ENCODE measurements at regions not wholly inside any gene's neighbourhood (a gene's known extent, or its start where the extent isn't known, plus 50 kb on each side); places are given as distances from the start of the nearest gene placed in this dataset.
"Not testable (repeated sequence)": the region's sequence is repeated elsewhere in the genome, so short reads cannot be mapped to it uniquely, and the experiment has no call there.

GRCh38 chr4:164138521-164138920 is 615.4 kb upstream of the SMIM31 start:
- H3K4me2 ChIP-seq: no peak overlapping the region
- Mint-ChIP-seq H3K4me1 (peaks cover 4% of the 10 kb centered on the region), H3K27ac (no peak overlapping the region), H3K27me3 (ENCODE audit: insufficient read depth, low read depth) (no peaks in the 10 kb centered on the region), H3K36me3 (no peaks in the 10 kb centered on the region), H3K4me3 (no peak overlapping the region), H3K9me3 (no peaks in the 10 kb centered on the region)
- H3K9ac ChIP-seq: no peak overlapping the region
- H3F3A ChIP-seq (ENCODE audit: low read depth): no peaks in the 10 kb centered on the region
- H3K4me1 ChIP-seq: peaks cover 7% of the 10 kb centered on the region
- no peaks in the 10 kb centered on the region for H3K27me3 ChIP-seq
- H3K4me3 ChIP-seq: no peak overlapping the region
- H3K27ac ChIP-seq: no peak overlapping the region
- H3K36me3 ChIP-seq: no peaks in the 10 kb centered on the region
- TF ChIP-seq EZH2 (IDR thresholded peaks at IDR 0.05) (no peak), CTCF (IDR thresholded peaks at IDR 0.05) (no peak), EZH2phosphoT487 (IDR thresholded peaks at IDR 0.05) (no peak)
- no peak for DNase-seq (ENCODE audit: low spot score)
- H3K9me3 ChIP-seq (ENCODE audit: low read depth): no peaks in the 10 kb centered on the region
- H4K20me1 ChIP-seq (ENCODE audit: low read depth): no peaks in the 10 kb centered on the region
- H2AFZ ChIP-seq (replicated peaks): no peak overlapping the region
- H3K79me2 ChIP-seq (ENCODE audit: low read depth): no peaks in the 10 kb centered on the region

- no peaks in the 10 kb centered on the region for H3K36me3 ChIP-seq
These were observed 614.6 kb upstream of the SMIM31 start for GRCh38 chr4:164139291-164139690.

GRCh38 chr4:164141755-164142375 is 612.1 kb upstream of the SMIM31 start:
- H4K20me1 ChIP-seq (ENCODE audit: low read depth); H3K36me3 ChIP-seq; H3K9ac ChIP-seq; H3K4me1 Mint-ChIP-seq; H3K36me3 Mint-ChIP-seq; H3K4me1 ChIP-seq; H3K4me3 Mint-ChIP-seq; H3K27ac Mint-ChIP-seq; H3K27ac ChIP-seq; H3K9me3 ChIP-seq (ENCODE audit: low read depth); H2AFZ ChIP-seq (replicated peaks); H3K4me2 ChIP-seq; DNase-seq (ENCODE audit: low spot score); H3K27me3 Mint-ChIP-seq (ENCODE audit: insufficient read depth, low read depth); H3K27me3 ChIP-seq; H3K9me3 Mint-ChIP-seq; H3K79me2 ChIP-seq (ENCODE audit: low read depth); H3K4me3 ChIP-seq; H3F3A ChIP-seq (ENCODE audit: low read depth): not testable (repeated sequence)

More at GRCh38 chr4:164139291-164139690, 614.6 kb upstream of the SMIM31 start:
- H4K20me1 ChIP-seq (ENCODE audit: low read depth): no peaks in the 10 kb centered on the region
- no peak overlapping the region for H3K4me2 ChIP-seq
- no peaks in the 10 kb centered on the region for H3K9me3 ChIP-seq (ENCODE audit: low read depth)
- no peak overlapping the region for H3K27ac Mint-ChIP-seq
- H3K4me1 ChIP-seq: peaks cover 7% of the 10 kb centered on the region
- no peaks in the 10 kb centered on the region for H3K36me3 Mint-ChIP-seq
- TF ChIP-seq EZH2phosphoT487 (IDR thresholded peaks at IDR 0.05): no peak
- TF ChIP-seq CTCF (IDR thresholded peaks at IDR 0.05): no peak
- TF ChIP-seq EZH2 (IDR thresholded peaks at IDR 0.05): no peak
- H3K4me1 Mint-ChIP-seq: peaks cover 4% of the 10 kb centered on the region
- H3K4me3 ChIP-seq: no peak overlapping the region
- H3K27me3 ChIP-seq: no peaks in the 10 kb centered on the region
- no peaks in the 10 kb centered on the region for H3K79me2 ChIP-seq (ENCODE audit: low read depth)
- H3K27ac ChIP-seq: no peak overlapping the region
- H3F3A ChIP-seq (ENCODE audit: low read depth): no peaks in the 10 kb centered on the region
- H3K9me3 Mint-ChIP-seq: no peaks in the 10 kb centered on the region
- H3K27me3 Mint-ChIP-seq (ENCODE audit: insufficient read depth, low read depth): no peaks in the 10 kb centered on the region
- H3K9ac ChIP-seq: no peak overlapping the region
- H3K4me3 Mint-ChIP-seq: no peak overlapping the region
- H2AFZ ChIP-seq (replicated peaks): no peak overlapping the region
- DNase-seq (ENCODE audit: low spot score): no peak

- H3F3A ChIP-seq (ENCODE audit: low read depth): no peaks in the 10 kb centered on the region
- H3K9me3 ChIP-seq (ENCODE audit: low read depth): no peaks in the 10 kb centered on the region
- H4K20me1 ChIP-seq (ENCODE audit: low read depth): no peaks in the 10 kb centered on the region
- no peak overlapping the region for H3K4me2 ChIP-seq
- Mint-ChIP-seq H3K27me3 (ENCODE audit: insufficient read depth, low read depth) (no peaks in the 10 kb centered on the region), H3K36me3 (no peaks in the 10 kb centered on the region), H3K4me1 (no peaks in the 10 kb centered on the region), H3K9me3 (no peaks in the 10 kb centered on the region), H3K27ac (no peak overlapping the region), H3K4me3 (no peak overlapping the region)
- H2AFZ ChIP-seq (replicated peaks): no peak overlapping the region
- no peaks in the 10 kb centered on the region for H3K79me2 ChIP-seq (ENCODE audit: low read depth)
- no peak overlapping the region for H3K9ac ChIP-seq
- TF ChIP-seq EZH2phosphoT487 (IDR thresholded peaks at IDR 0.05): no peak
- no peak for TF ChIP-seq EZH2 (IDR thresholded peaks at IDR 0.05)
- TF ChIP-seq CTCF (IDR thresholded peaks at IDR 0.05): no peak
- H3K27ac ChIP-seq: no peak overlapping the region
- H3K27me3 ChIP-seq: no peaks in the 10 kb centered on the region
- no peaks in the 10 kb centered on the region for H3K4me1 ChIP-seq
- H3K4me3 ChIP-seq: no peak overlapping the region
- DNase-seq (ENCODE audit: low spot score): no peak
- H3K36me3 ChIP-seq: no peaks in the 10 kb centered on the region
These were observed 599.5 kb upstream of the SMIM31 start for GRCh38 chr4:164154416-164154815.
